ENCODE measurements at regions not wholly inside any gene's neighbourhood (a gene's known extent, or its start where the extent isn't known, plus 50 kb on each side); places are given as distances from the start of the nearest gene placed in this dataset.
A peak's percentile ranks its signal among the peaks of the same experiment; 100 is the strongest.
"Not testable (repeated sequence)": the region's sequence is repeated elsewhere in the genome, so short reads cannot be mapped to it uniquely, and the experiment has no call there.

DNA sequence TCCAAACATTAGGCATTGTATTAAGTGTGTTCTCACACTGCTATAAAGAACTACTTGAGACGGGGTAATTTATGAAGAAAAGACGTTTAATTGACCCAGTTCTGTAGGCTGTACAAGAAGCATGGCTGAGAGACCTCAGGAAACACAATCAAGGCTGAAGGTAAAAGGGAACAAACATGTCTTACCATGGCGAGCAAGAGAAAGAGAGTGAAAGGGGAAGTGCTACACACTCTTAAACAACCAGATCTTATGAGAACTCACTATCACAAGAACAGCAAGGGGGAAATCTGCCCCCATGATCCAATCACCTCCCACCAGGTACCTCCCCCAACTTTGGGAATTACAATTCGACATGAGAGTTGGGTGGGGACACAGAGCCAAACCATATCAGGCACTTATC, 86.6 kb upstream of the TOP1 start:
- no peak for DNase-seq

DNA sequence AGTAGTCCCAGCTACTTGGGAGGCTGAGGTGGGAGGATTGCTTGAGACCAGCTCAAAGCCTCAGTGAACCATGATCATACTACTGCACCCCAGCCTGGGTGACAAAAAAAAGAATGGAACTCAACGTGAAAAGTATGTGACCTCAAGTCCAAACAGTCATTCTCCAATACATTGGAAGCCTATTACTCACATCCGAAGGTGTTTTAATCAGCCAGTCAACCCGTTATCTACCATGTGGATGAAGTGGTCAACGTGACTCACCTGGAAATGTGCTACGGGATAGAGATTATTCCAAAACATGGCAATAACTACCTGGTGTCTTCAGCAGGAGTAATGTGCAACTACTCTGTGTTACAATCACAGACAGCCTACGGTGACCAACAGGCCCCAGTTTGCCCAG, 85.8 kb upstream of the TOP1 start:
- DNase-seq, result no peak

DNA sequence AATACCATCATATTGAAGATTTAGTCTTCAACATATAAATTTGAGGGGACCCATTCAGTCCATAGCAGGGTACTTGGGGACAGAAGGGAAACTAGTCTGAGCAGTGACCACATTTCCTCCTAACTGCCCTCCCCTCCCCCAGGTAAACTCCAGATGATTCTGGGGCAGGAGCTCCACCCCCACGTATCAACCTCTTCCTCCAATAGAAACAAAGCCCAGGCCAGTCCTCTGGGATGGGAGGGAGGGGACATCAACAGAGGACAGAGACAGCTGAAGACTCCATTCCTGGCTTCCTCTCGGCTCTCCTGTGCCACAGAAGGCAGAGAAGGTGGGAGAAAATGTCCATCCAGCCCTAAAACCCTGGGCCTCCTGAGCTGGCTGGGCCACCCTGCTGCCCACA, 85.0 kb upstream of the TOP1 start:
- no peak for DNase-seq

DNA sequence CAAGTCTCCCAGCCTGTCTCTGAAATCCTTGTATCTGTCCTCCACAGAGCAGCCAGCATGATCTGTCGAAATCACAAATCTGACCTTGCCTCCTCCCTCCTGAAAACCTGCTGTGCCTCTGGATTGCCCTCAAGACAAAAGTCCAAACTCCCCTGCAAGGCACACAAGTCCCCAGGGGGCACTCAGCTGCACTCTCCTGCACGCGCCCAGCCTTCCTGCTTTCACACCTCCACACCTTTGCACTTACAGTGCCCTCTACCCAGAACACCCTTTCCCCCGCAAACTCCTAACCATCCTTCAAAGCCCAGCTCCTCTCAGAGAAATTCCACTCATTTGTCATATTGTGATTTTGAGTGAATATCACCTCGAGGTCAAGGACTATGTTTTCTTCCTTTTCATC, 83.4 kb upstream of the TOP1 start:
- DNase-seq, result no peak

DNA sequence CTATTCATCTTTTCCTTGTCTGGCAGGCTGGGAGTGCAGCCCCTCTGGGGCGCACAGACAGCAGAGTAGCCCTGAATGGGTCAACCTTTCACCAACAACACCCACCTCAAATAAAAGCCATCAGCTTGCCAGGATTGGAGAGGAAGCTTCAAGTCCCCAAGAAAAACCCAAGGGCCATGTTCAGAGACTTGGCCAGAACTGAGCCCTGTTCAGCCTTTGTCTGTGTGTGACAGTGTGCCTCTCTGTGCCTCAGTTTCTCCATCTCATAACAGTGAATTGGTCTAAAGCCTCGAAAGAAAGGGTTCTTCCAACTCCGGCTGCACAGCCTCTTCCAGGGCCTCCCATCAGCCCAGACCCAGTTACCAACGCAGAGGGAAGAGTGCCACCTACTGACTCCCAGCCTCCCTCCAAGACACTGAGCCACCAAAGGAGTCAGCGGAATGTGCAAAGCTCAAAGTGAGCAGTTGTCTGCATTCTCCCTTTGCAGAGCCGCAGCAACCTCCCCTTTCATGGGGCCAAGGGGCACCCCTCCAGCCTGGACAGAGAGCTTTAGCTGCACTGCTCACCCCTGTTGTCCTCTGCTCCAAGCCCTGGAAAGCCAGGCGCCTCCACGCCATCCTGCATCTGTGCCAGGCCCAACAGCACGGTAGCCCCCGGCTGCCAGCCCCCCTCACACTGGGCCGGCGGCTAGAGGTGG, 82.7 kb upstream of the TOP1 start:
- peak; percentile 51 for DNase-seq

DNA sequence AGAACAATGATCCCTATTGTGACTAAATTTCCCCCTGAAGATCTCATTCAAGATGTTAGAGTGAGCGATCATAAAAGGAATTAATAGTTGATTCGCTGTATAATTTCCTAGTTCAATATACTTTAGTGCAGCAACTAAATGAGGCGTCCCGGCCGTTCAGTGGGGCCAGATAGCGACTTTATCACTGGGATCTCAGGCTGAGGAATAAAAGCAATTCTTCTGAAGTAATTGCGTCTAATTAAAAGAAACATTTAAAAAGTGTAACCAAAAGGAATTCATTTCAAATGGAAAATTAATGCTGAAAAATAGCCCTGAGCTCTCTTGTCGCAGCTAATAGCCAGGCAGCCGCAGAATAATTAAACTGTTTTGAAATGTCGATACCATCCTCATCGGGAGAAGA, 82.2 kb upstream of the TOP1 start:
- no peak for DNase-seq

DNA sequence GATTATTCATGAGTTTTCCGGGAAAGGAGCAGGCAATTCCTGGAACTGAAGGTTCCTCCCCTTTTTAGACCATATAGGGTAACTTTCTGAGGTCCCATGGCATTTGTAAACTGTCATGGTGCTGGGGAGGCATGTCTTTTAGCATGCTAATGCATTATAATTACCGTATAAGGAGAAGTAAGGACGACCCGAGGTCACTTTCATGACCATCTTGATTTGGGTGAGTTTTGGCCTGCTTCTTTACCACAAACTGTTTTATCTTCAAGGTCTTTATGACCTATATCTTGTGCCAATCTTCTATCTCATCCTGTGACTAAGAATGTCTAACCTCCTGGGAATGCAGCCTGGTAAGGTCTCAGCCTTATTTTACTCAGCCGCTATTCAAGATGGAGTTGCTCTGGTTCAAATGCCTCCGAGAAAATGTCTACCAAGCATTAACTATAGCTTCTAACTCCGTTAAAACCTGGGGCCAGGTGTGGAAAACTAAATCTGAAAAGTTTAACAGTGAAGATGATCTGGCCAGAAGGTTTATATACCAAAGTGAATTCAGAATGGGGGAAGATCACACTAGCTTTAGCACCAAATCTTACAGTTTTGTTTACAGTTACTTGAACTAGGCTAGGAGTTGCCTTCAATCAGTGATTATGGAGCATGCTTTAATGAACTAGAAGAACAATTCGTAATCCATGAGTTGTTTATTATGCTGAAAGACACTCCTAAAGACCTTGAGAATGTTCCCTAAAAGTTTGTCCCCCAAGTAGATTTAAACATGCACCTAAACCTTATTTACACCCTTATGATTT, 80.0 kb upstream of the TOP1 start:
- DNase-seq, result no peak

DNA sequence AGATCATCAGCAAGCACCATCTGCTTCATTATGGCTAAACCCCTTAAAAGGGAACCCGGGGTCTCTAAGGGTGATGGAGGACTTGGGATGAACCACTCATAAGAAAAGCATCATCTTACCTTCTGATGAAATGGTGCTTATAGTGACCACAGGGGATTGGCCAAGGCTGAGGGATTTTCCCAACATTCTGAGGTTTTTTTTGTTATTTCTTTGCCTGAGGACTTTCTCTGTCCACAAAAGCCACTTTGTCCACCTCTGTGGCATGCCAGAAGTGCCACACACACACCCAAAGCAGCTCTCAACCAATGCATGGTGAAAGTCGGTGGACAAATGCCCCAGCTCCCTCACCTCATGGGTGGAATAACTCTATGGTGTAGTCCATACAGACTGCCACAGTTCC, 79.3 kb upstream of the TOP1 start:
- DNase-seq, result no peak

DNA sequence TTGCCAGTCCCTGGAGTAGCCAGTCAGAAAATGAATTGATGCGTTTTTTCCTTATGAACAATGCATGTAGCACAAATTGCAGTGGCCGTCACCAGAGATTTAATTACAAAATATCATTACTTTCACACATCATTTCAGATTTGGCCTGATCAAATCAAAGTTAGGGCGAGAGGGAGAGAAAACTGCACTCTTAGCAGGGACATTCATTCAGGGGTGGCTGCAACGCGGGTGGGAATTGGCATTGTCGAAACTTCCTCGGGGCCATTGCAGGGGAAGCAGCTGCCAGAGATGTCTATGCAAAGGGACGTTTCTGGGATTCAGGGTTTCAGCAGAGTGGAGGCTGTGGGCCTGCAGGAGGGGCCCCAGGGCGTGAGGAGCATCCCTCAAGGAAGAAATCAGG, 76.5 kb upstream of the TOP1 start:
- DNase-seq, result no peak

DNA sequence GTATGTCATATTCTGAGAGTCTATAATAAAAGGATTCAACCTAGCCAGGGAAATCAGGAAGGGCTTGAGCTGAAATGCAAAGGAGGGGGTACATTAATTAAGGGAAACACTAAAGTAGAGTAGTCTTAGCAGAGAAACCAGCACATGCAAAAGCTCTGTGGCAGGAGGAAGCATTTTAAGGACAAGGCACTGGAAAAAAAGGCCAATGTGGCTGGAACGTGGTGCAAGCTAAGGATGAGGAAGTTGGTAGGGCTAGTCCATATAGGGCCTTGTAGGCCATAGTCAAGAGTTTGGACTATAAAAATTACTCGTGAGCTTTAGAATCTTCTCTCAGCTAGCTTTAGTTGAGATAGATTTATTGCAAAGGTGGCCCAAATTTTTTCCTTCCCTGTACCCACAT, 75.2 kb upstream of the TOP1 start:
- no peak for DNase-seq

DNA sequence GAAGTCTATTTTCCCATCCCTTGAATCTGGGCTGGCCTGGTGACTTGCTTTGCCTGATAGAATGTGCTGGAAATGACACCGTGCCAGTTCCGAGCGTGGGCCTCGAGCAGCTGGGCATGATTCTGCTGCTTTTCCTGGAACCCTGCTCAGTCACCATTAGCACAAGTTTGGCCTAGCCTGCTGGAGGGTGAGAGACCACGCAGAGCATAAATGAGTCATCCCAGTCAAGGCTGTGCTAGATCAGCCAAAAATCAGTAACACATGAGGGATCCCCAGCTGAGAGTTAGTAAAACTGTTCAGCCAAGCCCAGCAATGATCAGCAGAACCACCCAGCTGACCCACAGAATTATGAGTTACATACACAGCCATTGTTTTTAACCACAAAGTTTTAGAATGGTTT, 74.8 kb upstream of the TOP1 start:
- no peak for DNase-seq

DNA sequence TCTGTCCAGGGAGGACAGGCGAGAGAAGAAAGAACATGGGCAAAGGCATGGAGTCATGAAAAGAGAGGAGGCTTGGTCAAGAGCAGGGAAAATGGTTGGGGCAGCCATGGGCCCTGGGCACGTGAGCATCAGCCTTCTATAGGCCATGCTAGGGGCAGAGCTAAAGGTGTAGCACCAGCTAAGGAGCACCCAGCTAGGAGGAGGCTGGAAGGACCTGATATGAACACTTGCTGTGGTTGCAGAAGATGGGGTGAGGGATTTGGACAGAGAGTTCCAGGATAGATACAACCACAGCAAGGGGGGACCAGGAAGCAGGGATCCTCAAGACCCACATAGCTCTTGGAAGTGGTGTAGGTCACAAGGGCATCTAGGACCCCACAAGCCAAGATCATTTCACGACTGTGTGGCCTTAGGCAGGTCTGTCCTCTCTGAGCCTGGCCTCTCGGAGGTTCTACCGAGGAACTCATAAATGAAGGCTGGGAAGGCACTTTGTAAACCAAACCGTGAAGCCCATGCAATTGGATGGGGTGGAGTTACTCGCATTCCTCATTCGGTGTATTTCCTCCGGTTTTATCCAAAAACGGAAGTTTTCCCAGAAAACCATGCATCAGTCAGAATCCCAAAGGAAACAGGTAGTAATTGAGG, 74.0 kb upstream of the TOP1 start:
- no peak for DNase-seq

DNA sequence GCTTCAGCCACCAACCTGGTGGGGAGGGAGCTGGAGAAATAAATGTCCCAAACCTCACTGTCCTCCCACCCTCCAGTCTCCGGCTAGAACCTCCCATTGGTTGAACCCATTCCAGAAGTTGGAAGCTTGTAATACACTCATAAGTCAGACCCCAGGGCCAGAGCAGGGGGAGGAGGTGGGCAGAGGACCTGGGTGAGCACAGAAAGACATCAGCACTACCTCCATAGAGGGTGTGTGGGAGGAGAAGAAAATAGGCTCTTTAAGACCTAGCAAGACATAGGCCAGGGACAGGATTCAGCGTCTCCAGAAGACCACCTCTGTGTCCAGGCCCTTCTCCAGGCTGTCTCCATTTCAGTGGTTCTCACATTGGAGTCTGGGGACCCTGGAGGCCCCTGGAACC, 73.3 kb upstream of the TOP1 start:
- no peak for DNase-seq

DNA sequence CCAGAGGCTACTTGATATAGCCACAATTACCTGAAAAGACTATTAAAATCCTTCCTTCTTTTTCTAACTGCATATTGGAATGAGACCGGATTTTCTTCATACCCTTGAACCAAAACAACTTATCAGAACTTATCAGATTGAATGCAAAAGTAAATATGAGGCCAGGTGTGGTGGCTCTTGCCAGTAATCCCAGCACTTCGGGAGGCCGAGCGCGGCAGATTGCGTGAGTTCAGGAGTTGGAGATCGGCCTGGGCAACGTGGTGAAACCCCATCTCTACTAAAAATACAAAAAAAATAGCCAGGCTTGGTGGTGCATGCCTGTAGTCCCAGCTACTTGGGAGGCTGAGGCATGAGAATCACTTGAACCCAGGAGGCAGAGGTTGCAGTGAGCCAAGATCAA, 72.8 kb upstream of the TOP1 start:
- not testable (repeated sequence) for DNase-seq

DNA sequence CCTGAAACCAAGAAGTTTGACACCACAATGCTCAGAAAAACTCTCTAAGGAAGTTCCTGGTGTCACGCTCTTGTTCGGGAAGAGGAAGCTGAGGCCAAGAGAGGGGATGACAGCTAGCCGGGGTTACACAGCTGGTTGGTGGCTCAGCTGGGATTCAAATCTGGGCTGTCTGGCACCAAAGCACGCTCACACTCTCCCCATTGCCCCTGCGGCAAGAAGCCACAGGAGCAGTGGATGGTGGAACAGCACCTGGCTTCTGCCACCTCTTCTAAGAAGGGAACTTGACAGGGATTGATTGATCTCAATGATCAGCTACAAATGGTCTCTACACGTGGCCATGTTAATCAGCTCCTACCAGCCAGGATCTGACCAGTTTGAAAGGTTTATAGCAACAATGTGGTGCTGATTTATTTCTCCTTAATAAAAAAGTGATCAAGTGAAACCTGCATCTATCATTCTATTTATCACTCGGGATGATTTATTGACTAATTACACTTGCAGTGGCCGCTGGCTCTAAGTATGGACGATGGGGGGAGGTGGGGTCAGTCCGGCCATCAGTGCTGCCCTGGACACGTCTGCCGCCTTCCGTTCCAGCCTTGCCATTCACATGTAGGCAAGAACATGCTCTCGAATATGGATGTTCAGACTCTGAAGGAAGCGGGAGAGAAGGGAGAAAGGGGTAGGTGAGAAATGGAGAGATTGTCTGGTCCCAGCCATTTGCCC, 71.9 kb upstream of the TOP1 start:
- no peak for DNase-seq

DNA sequence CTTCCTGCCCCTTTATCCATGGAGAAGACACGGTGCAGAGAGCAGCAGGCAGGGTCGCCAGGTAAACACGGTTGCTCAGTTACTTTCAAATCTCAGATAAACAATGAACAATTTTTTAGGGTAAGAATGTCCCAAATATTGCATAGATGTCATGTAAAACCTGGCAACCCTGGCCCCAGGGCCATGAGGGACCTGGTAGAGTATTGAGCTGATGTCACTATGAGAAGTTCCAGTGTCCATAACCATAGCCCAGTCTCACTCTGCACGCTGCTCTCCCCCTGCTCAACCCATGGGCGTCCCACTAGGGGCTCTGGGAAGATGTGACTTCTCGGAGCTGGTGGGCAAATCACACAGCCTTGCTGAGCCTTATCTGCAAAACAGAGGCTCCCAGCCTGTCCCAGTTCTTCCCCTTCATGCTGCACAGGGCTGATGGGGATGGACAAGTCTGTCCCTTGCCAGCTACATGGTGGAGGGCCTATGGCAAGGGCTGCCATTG, 71.3 kb upstream of the TOP1 start:
- DNase-seq, result no peak

DNA sequence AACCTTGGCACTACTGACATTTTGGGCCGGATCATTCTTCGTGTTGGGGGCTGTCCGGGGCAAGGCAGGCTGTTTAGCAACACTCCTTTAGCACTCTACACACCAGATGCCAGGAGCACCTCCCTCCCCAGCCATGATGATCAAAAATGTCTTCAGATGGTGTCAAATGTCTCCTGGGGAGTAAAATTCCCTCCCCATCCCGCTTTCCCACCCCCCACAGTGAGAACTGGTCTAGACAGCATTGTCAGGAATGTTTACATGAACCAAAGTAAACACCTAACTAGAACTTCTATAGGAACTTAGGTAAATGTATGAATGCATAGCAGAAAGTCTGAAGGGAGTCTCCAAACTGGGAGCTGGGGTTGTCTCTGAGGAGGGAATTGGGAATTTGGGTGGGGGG, 70.0 kb upstream of the TOP1 start:
- no peak for DNase-seq

DNA sequence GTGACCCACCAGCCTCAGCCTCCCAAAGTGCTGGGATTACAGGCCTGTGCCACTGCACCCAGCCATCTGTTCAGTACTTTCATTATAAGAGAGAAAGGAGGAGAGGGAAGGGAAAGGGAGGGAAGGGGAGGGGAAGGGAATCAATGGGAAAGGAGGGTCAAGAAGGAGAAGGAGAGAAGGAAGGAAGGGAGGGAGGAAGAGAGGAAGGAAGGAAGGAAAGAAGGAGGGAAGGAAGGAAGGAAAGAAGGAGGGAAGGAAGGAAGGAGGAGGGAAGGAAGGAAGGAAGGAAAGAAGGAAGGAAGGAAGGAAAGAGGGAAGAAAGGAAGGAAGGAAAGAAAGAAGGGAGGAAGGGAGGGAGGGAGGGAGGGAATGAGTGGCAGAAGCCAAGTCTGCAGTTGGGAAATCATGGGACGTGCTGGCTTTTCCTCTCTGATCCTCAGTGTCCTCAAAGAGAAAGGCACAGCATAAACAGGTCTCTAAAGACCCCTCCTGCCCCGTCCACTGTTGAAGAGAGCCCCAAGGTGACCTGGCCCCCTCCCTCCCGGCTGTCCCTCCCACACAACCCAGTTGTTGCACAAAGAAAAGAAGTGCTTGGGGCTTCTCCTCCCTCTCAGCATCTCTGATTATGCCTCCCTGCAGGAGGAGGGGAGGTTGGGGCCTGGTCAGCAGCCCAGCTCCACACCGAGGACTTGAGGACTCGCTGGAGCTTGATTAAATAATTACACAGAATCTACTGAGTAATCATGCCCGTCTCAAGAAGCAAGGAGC, 69.1 kb upstream of the TOP1 start:
- no peak for DNase-seq

DNA sequence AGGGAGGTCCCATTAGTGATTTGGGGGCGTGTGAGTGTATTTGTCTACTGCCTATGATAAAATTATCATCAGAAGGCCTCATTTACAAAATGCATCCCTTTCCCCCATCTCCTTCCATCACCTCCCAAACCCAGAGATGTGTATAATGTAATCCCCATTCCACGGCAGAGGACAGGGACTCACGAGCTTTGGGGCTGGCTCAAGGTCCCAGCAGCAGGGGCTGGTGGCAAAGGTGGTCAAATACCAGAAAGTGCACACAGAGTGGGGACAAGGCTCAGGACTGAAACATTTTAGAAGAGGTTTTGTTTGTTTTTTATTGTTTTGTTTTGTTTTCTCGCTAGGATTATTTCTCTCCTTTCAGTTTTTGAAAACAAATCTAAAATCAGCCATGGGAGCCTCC, 68.5 kb upstream of the TOP1 start:
- no peak for DNase-seq

DNA sequence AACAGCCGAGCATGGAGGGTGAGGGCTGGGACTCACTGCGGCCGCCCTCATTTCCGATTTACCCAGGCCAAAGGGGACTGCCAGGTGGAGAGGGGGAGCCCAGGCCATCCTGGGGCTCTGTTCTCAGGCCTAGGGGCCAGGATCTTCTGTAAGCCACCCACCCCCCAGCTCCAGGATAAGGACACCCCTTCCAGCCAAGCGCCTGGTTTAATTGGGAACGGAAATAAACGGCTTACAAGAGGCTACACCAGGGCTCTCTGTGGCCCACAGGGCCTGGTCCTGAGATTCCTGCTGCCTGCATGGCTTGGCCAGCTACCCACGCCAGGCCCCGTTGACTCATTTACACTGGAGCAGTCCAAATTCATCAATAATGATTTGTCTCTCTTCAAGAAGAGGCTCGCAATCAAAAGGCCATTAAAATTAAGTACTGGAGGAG, 68.1 kb upstream of the TOP1 start:
- DNase-seq, result no peak

DNA sequence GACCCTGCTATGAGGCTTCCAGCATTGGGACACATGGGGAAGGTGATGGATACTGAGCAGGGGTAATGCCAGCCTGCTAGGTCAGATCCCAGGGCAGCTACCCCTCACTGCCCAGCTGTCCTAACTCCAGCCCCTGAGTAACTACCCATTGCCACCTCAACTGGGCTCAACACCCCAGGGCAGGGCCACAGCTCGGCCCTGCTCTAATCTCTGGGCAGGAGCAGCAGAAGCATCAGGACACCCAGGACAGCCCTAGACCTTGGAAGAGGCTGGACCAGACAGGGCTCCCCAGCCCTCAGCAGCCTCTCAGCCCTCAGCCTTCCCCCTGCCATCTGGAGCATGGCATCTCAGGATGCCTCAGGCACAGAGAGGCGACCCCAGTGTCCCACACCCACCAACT, 67.4 kb upstream of the TOP1 start:
- no peak for DNase-seq

Measured in NCI-H1092 treated with DMSO at 0.1 percent for 48 hours (cell line).